ENCODE measurements at regions not wholly inside any gene's neighbourhood (a gene's known extent, or its start where the extent isn't known, plus 50 kb on each side); places are given as distances from the start of the nearest gene placed in this dataset.

GRCh38 chr15:98547275-98547674 is 101.1 kb upstream of the IGF1R start:
- TF ChIP-seq GATA3 (IDR thresholded peaks at IDR 0.05; ENCODE audit: low read depth, low read length) = no peak
- TF ChIP-seq GATA2 (IDR thresholded peaks at IDR 0.05; ENCODE audit: low read depth, low read length) = no peak

- no peak for TF ChIP-seq GATA3 (IDR thresholded peaks at IDR 0.05; ENCODE audit: low read depth, low read length)
- no peak for TF ChIP-seq GATA2 (IDR thresholded peaks at IDR 0.05; ENCODE audit: low read depth, low read length)
Observed at GRCh38 chr15:98547741-98548138, 100.6 kb upstream of the IGF1R start.

GRCh38 chr15:98548139-98548971 is 100.0 kb upstream of the IGF1R start:
- TF ChIP-seq GATA2 (IDR thresholded peaks at IDR 0.05; ENCODE audit: low read depth, low read length) (no peak), GATA3 (IDR thresholded peaks at IDR 0.05; ENCODE audit: low read depth, low read length) (no peak)

GRCh38 chr15:98549003-98549402 is 99.3 kb upstream of the IGF1R start:
- no peak for TF ChIP-seq GATA3 (IDR thresholded peaks at IDR 0.05; ENCODE audit: low read depth, low read length)
- no peak for TF ChIP-seq GATA2 (IDR thresholded peaks at IDR 0.05; ENCODE audit: low read depth, low read length)

GRCh38 chr15:98549741-98550140 is 98.6 kb upstream of the IGF1R start:
- TF ChIP-seq GATA3 (IDR thresholded peaks at IDR 0.05; ENCODE audit: low read depth, low read length) = no peak
- TF ChIP-seq GATA2 (IDR thresholded peaks at IDR 0.05; ENCODE audit: low read depth, low read length) = no peak

GRCh38 chr15:98551936-98552562 is 96.3 kb upstream of the IGF1R start:
- TF ChIP-seq GATA3 (IDR thresholded peaks at IDR 0.05; ENCODE audit: low read depth, low read length) (no peak), GATA2 (IDR thresholded peaks at IDR 0.05; ENCODE audit: low read depth, low read length) (no peak)

- TF ChIP-seq GATA3 (IDR thresholded peaks at IDR 0.05; ENCODE audit: low read depth, low read length) = no peak
- TF ChIP-seq GATA2 (IDR thresholded peaks at IDR 0.05; ENCODE audit: low read depth, low read length) = peak; percentile 49; the same call in 1 of the 2 replicates
Observed at GRCh38 chr15:98554272-98555172, 93.8 kb upstream of the IGF1R start.

GRCh38 chr15:98555173-98555515 is 93.2 kb upstream of the IGF1R start:
- TF ChIP-seq GATA2 (IDR thresholded peaks at IDR 0.05; ENCODE audit: low read depth, low read length) (no peak), GATA3 (IDR thresholded peaks at IDR 0.05; ENCODE audit: low read depth, low read length) (no peak)

- TF ChIP-seq GATA2 (IDR thresholded peaks at IDR 0.05; ENCODE audit: low read depth, low read length) (no peak), GATA3 (IDR thresholded peaks at IDR 0.05; ENCODE audit: low read depth, low read length) (no peak)
Observed at GRCh38 chr15:98556321-98556720, 92.0 kb upstream of the IGF1R start.

GRCh38 chr15:98560338-98560737 is 88.0 kb upstream of the IGF1R start:
- TF ChIP-seq GATA3 (IDR thresholded peaks at IDR 0.05; ENCODE audit: low read depth, low read length) (no peak), GATA2 (IDR thresholded peaks at IDR 0.05; ENCODE audit: low read depth, low read length) (no peak)

- TF ChIP-seq GATA2 (IDR thresholded peaks at IDR 0.05; ENCODE audit: low read depth, low read length) = no peak
- TF ChIP-seq GATA3 (IDR thresholded peaks at IDR 0.05; ENCODE audit: low read depth, low read length) = no peak
Observed at GRCh38 chr15:98561169-98561941, 87.0 kb upstream of the IGF1R start.

- TF ChIP-seq GATA3 (IDR thresholded peaks at IDR 0.05; ENCODE audit: low read depth, low read length) (no peak), GATA2 (IDR thresholded peaks at IDR 0.05; ENCODE audit: low read depth, low read length) (no peak)
Observed at GRCh38 chr15:98562331-98562937, 85.9 kb upstream of the IGF1R start.

- TF ChIP-seq GATA3 (IDR thresholded peaks at IDR 0.05; ENCODE audit: low read depth, low read length) (no peak), GATA2 (IDR thresholded peaks at IDR 0.05; ENCODE audit: low read depth, low read length) (no peak)
Observed at GRCh38 chr15:98565566-98565965, 82.8 kb upstream of the IGF1R start.
